Pons (tissue), 1 donor: ENCODE measurements at regions not wholly inside any gene's neighbourhood (a gene's known extent, or its start where the extent isn't known, plus 50 kb on each side); places are given as distances from the start of the nearest gene placed in this dataset.
"Not testable (repeated sequence)": the region's sequence is repeated elsewhere in the genome, so short reads cannot be mapped to it uniquely, and the experiment has no call there.

Source experiments
- DNase-seq: peaks from one replicate; pipeline ENCODE4 v3.0.0-alpha.2; 2016; ENCODE audit warnings: low spot score

DNA sequence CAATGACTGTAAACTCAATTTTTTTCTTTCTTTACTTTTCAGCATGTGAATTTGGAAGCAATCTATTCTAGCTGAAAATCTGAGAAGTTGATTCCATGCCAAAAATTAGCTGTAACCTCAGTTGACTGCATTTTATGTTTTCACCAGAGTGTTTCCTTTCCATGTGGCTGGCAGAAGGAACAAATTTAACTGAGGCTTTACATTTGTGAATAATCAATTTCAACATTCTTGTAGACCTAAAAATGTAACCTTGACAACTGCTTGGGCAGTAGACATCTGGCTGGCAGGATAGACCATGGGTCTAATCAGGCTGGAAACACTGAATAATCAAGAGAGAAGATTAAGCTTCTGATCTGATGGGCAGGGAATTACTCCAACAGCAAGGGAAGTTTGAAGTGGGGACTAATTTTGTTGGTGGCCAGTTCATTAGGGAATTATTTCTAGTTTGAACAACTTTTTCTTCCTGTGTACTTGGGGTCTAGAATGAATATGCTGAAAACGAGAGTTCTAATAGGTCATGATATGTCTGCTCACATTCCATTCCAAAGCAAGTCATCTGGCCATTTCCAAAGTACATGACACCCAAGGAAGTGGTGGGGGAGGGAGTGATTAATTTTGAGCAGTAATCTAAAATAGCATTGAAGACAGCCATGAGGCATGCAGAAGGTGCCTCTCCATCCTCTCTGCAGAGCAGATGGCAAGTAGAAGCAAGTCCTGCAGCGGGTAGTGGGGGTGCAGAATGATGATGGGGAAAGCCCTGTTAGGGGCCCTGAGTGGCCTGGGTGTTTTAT is 68.2 kb downstream of the ATP23 start:
- no peak for DNase-seq

DNA sequence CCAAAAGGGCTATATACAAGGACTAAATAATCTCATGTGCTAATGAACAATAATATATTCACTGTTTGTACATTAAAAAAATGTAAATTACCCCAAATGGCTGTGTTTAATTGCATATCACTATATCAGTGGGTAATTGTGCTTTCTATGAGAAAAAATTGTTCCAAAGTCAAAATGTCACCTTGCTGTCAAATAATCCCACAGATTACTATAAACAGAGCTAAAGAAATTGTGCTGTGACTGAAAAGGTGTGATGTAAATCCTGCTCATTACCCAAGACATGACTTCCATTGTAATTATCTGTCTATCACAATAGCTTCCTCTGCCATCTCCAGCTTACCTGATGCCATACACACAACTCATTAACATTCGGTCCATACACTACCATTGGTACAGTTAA is 70.3 kb downstream of the ATP23 start:
- no peak for DNase-seq

GRCh38 chr12:58022379-58023020 is 81.1 kb downstream of the ATP23 start:
- DNase-seq = not testable (repeated sequence)

GRCh38 chr12:58025431-58025830 is 84.1 kb downstream of the ATP23 start:
- no peak for DNase-seq

DNA sequence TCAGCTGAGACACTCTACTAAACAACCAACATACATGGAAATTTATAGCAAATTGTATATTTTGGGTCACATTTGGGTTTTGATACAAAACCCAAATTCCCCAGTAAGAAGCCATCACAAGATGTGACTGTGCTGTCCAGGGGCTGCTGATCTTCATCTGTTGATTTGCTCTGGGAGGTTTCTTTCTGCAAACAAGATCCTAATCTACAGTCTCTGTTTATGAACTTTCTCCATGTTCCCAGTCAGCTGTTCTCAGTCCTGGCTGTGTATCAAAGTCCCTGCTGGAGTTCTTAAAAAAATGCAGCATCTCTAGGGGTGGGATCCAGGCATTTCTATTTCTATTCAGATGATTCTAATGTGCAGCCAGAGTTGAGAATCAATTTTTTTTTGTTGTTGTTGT is 85.1 kb downstream of the ATP23 start:
- no peak for DNase-seq

- DNase-seq = no peak
These were observed 85.8 kb downstream of the ATP23 start for GRCh38 chr12:58026897-58027891.

GRCh38 chr12:58028294-58028693 is 86.9 kb downstream of the ATP23 start:
- no peak for DNase-seq

DNA sequence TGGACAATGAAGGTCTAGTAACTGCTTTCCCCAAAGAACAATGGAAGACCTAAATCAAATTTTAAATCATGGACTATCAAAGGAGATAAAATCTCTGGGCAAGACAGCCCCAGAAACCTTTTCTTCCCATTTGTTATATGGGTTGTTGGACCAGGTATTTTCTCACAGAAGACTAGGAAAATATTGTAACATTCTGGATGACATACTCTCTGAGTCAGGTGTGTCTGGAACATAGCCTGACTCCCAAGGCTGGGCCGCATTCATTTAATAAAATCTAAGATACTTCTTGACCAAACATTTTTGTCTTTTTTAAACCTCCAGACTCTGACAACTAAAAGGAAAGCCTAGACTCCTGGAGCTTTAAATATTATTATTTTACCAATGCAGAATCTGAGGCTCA is 87.9 kb downstream of the ATP23 start:
- DNase-seq = no peak

- no peak for DNase-seq
These were observed 89.4 kb downstream of the ATP23 start for GRCh38 chr12:58030566-58031279.

DNA sequence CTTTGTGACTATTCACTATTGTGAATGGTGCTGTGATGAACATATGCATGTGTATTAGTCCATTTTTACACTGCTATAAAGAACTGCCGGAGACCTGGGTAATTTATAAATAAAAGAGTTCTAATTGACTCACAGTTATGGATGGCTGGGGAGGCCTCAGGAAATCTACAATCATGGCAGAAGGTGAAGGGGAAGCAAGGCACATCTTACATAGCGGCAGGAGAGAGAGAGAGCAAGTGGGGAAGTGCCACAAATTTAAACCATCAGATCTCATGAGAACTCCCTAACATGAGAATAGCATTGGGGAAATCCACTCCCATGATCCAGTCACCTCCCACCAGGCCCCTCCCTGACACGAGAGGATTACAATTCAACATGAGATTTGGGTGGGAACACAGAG is 90.8 kb downstream of the ATP23 start:
- no peak for DNase-seq

- DNase-seq = no peak
These were observed 92.5 kb downstream of the ATP23 start for GRCh38 chr12:58033831-58034230.

- DNase-seq = no peak
These were observed 92.9 kb downstream of the ATP23 start for GRCh38 chr12:58034311-58034710.

DNA sequence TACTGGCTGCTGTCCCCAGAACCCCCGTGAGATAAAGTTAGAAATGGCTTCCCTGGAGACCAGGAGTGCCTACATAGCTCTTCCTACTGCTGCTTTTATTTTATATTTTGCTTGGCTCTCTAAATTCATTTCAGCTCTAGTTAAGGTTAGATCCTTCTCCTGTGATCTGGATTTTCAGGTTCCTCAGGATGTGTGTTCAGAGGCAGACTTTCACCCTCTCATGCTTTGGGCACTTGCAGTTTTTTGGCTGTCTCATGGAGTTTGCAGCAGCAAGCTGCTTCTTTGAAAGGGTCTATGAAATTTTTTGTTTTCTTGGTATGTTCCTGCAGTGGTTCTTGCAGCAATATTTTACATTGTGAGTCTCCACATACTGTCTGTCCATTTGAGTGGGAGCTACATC is 93.3 kb downstream of the ATP23 start:
- no peak for DNase-seq

DNA sequence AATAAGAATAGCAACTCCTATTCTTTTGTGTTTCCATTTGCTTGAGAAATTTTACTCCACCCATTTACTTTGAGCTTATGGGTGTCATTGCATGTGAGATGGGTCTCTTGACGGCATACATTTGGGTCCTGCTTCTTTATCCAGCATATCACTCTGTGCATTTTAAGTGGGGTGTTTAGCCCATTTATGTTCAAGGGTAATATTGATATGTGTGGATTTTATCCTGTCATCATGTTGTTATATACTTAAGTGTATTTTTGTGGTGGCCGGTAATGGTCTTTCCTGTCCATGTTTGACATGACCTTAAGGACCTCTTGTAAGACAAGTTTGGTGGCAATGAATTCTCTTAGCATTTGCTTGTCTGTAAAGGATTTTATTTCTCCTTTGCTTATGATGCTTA is 100.1 kb downstream of the ATP23 start:
- no peak for DNase-seq

DNA sequence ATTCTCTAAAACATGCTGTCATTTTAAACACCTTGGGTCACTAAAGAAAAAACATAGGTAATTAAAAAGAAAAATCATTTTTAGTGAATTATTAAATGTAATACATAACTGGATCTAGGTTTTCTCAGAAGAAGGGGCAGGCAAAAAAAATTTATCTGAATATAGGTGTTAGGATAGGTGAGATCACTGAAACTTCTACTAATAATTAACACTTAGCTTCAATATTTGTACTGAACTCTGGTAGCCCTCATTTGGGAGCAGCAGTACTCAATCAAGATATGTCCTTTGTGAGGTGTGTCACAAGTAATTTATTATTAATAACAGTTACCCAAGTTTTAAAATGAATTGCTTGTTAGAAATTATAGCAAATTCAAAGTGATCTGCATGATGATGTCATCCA is 103.6 kb downstream of the ATP23 start:
- DNase-seq = no peak

GRCh38 chr12:58046271-58046670 is 104.9 kb downstream of the ATP23 start:
- DNase-seq = no peak

- no peak for DNase-seq
These were observed 110.0 kb downstream of the ATP23 start for GRCh38 chr12:58051378-58051777.

GRCh38 chr12:58064666-58065065 is 123.3 kb downstream of the ATP23 start:
- no peak for DNase-seq

- DNase-seq = no peak
These were observed 124.9 kb downstream of the ATP23 start for GRCh38 chr12:58066296-58066695.

DNA sequence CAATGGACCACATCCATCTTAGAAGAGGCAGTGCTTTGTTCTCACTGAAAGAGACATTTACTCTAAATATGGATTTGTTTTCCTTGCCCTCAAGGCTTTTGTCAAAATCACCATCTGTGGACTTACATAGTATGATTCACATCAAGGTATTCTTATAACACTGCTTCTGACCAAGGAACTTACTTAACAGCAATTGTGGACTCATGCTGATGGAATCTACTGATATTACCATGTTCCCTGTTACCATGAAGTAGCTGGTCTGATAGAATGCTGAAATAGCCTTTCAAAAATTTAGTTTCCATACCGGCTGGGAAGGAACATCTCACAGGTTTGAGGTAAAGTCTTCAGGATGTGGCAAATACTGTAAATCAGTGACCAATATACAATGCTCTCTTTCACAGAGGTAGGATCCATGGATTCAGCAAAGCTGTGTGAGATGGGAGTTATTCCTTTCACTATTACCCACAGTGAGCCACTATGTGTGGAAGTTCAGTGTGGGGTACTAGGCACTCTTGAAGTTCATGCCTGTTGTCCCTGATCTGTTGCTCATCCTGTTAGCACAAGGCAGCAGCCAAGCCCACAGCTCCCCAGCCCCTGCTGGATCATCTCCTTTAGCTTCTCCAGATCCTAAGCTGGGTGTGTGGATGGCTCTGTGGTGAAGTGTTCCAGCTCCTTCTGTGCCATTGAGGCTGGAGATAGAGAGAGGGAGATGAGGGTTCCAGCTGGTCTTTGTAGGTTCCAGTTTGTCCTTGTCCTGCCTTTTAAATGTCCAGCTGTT is 126.4 kb downstream of the ATP23 start:
- no peak for DNase-seq

DNA sequence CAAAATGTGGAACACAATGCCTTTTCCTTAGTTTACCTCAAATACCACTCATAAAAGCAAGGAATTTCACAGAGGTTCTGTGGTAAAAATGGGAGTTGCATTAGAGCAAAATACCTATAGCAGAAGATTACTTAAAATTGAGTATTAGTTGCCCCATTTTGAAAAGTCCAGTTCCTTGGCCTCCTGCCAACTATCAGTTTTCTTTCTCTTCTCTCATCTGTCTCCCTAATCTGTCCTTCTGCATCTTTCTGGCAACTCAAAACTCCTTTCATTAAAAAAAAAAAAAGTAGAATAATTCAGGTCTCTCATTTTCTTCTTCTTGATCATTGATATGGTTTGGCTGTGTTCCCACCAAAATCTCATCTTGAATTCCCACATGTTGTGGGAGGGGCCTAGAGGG is 127.3 kb downstream of the ATP23 start:
- no peak for DNase-seq
